GM23248 (cell line): ENCODE measurements at regions not wholly inside any gene's neighbourhood (a gene's known extent, or its start where the extent isn't known, plus 50 kb on each side); places are given as distances from the start of the nearest gene placed in this dataset.

Source experiments
- DNase-seq: peaks from one replicate; pipeline ENCODE4 v3.0.0-alpha.2; 2015
- H2AFZ ChIP-seq: fragments of 200-600 bp; sonication (generic); 2 replicates; pipeline ENCODE4 v1.6.1; 2016; ENCODE audit warnings: antibody characterized with exemption
- H3F3A ChIP-seq: fragments of 200-600 bp; sonication (generic); 2 replicates; pipeline ENCODE4 v1.6.1; 2016; ENCODE audit warnings: mild to moderate bottlenecking, antibody characterized with exemption, mixed run types; ENCODE audit not compliant: insufficient read depth
- H3K27ac ChIP-seq: fragments of 200-600 bp; sonication (generic); 2 replicates; pipeline ENCODE4 v1.5.1; 2016; ENCODE audit warnings: mild to moderate bottlenecking
- H3K27me3 ChIP-seq: fragments of 200-600 bp; sonication (generic); replicated peaks from 2 replicates; pipeline ENCODE4 v1.6.1; 2016; ENCODE audit warnings: mild to moderate bottlenecking; ENCODE audit not compliant: insufficient read depth
- H3K36me3 ChIP-seq: fragments of 200-600 bp; sonication (generic); 2 replicates; pipeline ENCODE4 v1.6.1; 2016; ENCODE audit warnings: low read depth, mild to moderate bottlenecking
- H3K4me1 ChIP-seq: fragments of 200-600 bp; sonication (generic); 2 replicates; pipeline ENCODE4 v1.6.1; 2016; ENCODE audit warnings: mild to moderate bottlenecking; ENCODE audit not compliant: insufficient read depth
- H3K4me2 ChIP-seq: fragments of 200-600 bp; sonication (generic); one replicate; pipeline ENCODE4 v1.6.1; 2016; ENCODE audit warnings: mild to moderate bottlenecking; ENCODE audit not compliant: unreplicated experiment
- H3K4me3 ChIP-seq: fragments of 200-600 bp; sonication (generic); 2 replicates; pipeline ENCODE4 v1.5.1; 2016; ENCODE audit warnings: mild to moderate bottlenecking
- H3K79me2 ChIP-seq: fragments of 200-600 bp; sonication (generic); 2 replicates; pipeline ENCODE4 v1.6.1; 2016; ENCODE audit warnings: mild to moderate bottlenecking; ENCODE audit not compliant: insufficient read depth
- H3K9ac ChIP-seq: fragments of 200-600 bp; sonication (generic); 2 replicates; pipeline ENCODE4 v1.6.1; 2016; ENCODE audit warnings: mild to moderate bottlenecking
- H3K9me2 ChIP-seq: fragments of 200-600 bp; sonication (generic); 2 replicates; pipeline ENCODE4 v1.6.1; 2016; ENCODE audit warnings: mixed run types, mild to moderate bottlenecking, moderate library complexity; ENCODE audit not compliant: insufficient read depth
- H3K9me3 ChIP-seq: fragments of 200-600 bp; sonication (generic); one replicate; pipeline ENCODE4 v1.6.1; 2017; ENCODE audit warnings: low read depth
- H4K20me1 ChIP-seq: fragments of 200-600 bp; sonication (generic); 2 replicates; pipeline ENCODE4 v1.6.0; 2016; ENCODE audit not compliant: insufficient read depth
- EZH2 ChIP-seq: fragments of 200-600 bp; sonication (generic); IDR thresholded peaks from 2 replicates; pipeline ENCODE4 v1.6.1; 2018; ENCODE audit warnings: antibody characterized with exemption, mild to moderate bottlenecking; ENCODE audit not compliant: insufficient read depth, poor library complexity, severe bottlenecking
- EZH2phosphoT487 ChIP-seq: fragments of 200-600 bp; sonication (generic); IDR thresholded peaks from 2 replicates; pipeline ENCODE4 v1.6.1; 2018; ENCODE audit warnings: antibody characterized with exemption, moderate library complexity, mild to moderate bottlenecking, low read depth; ENCODE audit not compliant: insufficient read depth
- WGBS, 2 experiments: methylation state at CpG; one replicate each; pipeline ENCODE4 v1.1.6; 2015 to 2017; ENCODE audit warnings: low lambda C conversion rate in 2 of 2, low coverage in 1 of 2; ENCODE audit errors: missing lambda C conversion rate in 2 of 2; 5-methylcytosine and 5-hydroxymethylcytosine counted together
- in situ Hi-C: fragments of 300-500 bp; cut with MboI; formaldehyde crosslinking; loops from 2 replicates; pipeline ENCODE4 v1.15.0; 2020

- Histone ChIP-seq H3F3A (no peaks in the 10 kb centered on the region), H3K27ac (no peak overlapping the region), H4K20me1 (no peaks in the 10 kb centered on the region), H3K9me3 (no peaks in the 10 kb centered on the region), H3K4me3 (no peak overlapping the region), H2AFZ (no peak overlapping the region), H3K36me3 (no peaks in the 10 kb centered on the region), H3K4me2 (no peak overlapping the region), H3K4me1 (no peaks in the 10 kb centered on the region), H3K27me3 (no peaks in the 10 kb centered on the region), H3K9ac (no peak overlapping the region), H3K9me2 (no peaks in the 10 kb centered on the region), H3K79me2 (no peaks in the 10 kb centered on the region)
- 51 to 58% methylated on average over 4 of the region's 4 CpGs for WGBS, 2 experiments
- TF ChIP-seq EZH2phosphoT487 (no peak), EZH2 (no peak)
- in situ Hi-C loops = no loop called here
- no peak for DNase-seq
Measured at GRCh38 chr13:19072543-19072942, 109.1 kb downstream of the TUBA3C start.

DNA sequence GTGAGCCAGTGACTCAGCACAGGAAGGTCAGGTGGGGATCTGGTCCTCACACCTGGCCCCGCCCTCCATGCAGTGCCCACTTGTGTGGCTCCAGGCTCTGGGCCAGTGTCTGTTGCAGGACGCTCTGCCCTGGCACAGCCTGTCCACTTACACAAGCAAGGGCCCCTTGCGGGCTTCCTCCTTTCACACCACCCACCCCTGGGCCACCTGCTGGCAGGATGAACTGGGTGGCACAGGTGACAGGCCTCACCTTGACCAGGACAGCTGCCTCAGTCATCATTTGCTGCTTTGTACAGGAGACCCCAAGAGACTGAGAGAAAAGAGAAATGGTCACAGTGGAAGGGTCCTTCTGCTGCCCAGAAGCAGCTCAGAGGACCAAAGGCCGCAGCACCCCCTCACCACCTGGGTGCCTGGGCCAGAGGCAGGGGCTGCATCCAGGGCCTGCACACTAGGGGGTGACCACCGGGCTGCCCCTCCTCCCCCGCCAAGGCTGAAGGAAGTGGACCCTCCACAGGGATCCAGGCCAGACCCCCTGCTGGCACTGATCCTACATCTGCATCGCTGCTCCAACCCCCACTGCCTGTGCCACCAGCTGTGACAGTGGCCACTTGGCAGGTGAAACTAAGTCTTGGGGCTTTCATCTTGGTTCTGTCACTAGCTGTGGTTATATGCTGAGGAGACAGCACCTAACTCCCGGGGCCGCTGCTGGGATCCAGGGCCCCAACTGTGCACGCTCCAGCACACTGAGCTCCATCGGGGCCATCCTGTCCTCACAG lies 110.3 kb downstream of the TUBA3C start:
- TF ChIP-seq EZH2 = no peak
- TF ChIP-seq EZH2phosphoT487 = no peak
- Histone ChIP-seq H3K9me2 (no peaks in the 10 kb centered on the region), H3K9me3 (no peaks in the 10 kb centered on the region), H3F3A (no peaks in the 10 kb centered on the region), H3K79me2 (no peaks in the 10 kb centered on the region), H4K20me1 (no peaks in the 10 kb centered on the region), H3K27ac (no peak overlapping the region), H3K4me2 (no peak overlapping the region), H3K9ac (no peak overlapping the region), H2AFZ (no peak overlapping the region), H3K27me3 (no peaks in the 10 kb centered on the region), H3K36me3 (no peaks in the 10 kb centered on the region), H3K4me1 (no peaks in the 10 kb centered on the region), H3K4me3 (no peak overlapping the region)
- in situ Hi-C loops = no loop called here
- 37 to 41% methylated on average over 9 to 11 of the region's 11 CpGs for WGBS, 2 experiments
- no peak for DNase-seq

- no peaks in the 10 kb centered on the region for H3K4me1 ChIP-seq
- DNase-seq = no peak
- in situ Hi-C loops = no loop called here
- H3K9me2 ChIP-seq = no peaks in the 10 kb centered on the region
- no peaks in the 10 kb centered on the region for H3K9me3 ChIP-seq
- H2AFZ ChIP-seq = no peak overlapping the region
- H3K27ac ChIP-seq = no peak overlapping the region
- no peaks in the 10 kb centered on the region for H4K20me1 ChIP-seq
- 21 to 30% methylated on average over 6 of the region's 6 CpGs for WGBS, 2 experiments
- no peak overlapping the region for H3K4me3 ChIP-seq
- H3F3A ChIP-seq = no peaks in the 10 kb centered on the region
- no peak overlapping the region for H3K4me2 ChIP-seq
- TF ChIP-seq EZH2 = no peak
- TF ChIP-seq EZH2phosphoT487 = no peak
- H3K79me2 ChIP-seq = no peaks in the 10 kb centered on the region
- H3K9ac ChIP-seq = no peak overlapping the region
- no peaks in the 10 kb centered on the region for H3K36me3 ChIP-seq
- H3K27me3 ChIP-seq = no peaks in the 10 kb centered on the region
Measured at GRCh38 chr13:19070398-19070735, 111.3 kb downstream of the TUBA3C start.

- Histone ChIP-seq H3K27ac (no peak overlapping the region), H3K4me2 (no peak overlapping the region), H3F3A (no peaks in the 10 kb centered on the region), H3K4me3 (no peak overlapping the region), H3K9ac (no peak overlapping the region), H3K79me2 (no peaks in the 10 kb centered on the region), H3K9me3 (no peaks in the 10 kb centered on the region), H3K27me3 (no peaks in the 10 kb centered on the region), H3K4me1 (no peaks in the 10 kb centered on the region), H4K20me1 (no peaks in the 10 kb centered on the region), H3K36me3 (no peaks in the 10 kb centered on the region), H2AFZ (no peak overlapping the region), H3K9me2 (no peaks in the 10 kb centered on the region)
- DNase-seq = no peak
- WGBS, 2 experiments = 7 to 12% methylated on average over 5 of the region's 5 CpGs
- TF ChIP-seq EZH2 (no peak), EZH2phosphoT487 (no peak)
- in situ Hi-C loops = no loop called here
Measured at GRCh38 chr13:19069684-19070397, 111.8 kb downstream of the TUBA3C start.
